ENCODE measurements at regions not wholly inside any gene's neighbourhood (a gene's known extent, or its start where the extent isn't known, plus 50 kb on each side); places are given as distances from the start of the nearest gene placed in this dataset.

DNA sequence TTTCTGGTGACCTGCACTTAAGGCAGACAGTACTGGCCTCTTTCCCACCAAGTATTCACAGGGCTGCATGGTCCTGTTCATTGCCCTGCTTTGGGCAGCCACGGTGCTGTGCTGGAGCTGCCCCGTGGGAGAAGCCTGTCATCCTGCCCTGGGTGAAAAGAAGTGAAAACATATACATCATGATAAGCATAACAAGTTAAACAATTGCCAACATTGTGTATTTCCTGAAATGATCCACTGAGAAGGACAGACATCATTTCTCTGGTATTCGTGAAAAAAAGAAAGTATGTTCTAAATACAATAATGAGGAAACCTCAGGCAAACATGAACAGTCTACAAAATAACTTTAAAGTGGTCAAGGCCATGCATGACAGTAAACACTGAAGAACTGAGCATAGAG, 393.1 kb downstream of the TMEM135 start:
- ChIA-PET POLR2A (no interaction called here), CTCF (interaction anchor here (1.1 to 7.7 kb wide), 2 partner anchors 10 to 33 kb away, joined by 3 to 76 read pairs; no protein-coding TSS in a partner anchor)
- no peak for DNase-seq (ENCODE audit: low read depth, low spot score)
- no peak overlapping the region for H3K4me3 ChIP-seq (ENCODE audit: low read depth, low read length)
- TF ChIP-seq, protein P1, sequence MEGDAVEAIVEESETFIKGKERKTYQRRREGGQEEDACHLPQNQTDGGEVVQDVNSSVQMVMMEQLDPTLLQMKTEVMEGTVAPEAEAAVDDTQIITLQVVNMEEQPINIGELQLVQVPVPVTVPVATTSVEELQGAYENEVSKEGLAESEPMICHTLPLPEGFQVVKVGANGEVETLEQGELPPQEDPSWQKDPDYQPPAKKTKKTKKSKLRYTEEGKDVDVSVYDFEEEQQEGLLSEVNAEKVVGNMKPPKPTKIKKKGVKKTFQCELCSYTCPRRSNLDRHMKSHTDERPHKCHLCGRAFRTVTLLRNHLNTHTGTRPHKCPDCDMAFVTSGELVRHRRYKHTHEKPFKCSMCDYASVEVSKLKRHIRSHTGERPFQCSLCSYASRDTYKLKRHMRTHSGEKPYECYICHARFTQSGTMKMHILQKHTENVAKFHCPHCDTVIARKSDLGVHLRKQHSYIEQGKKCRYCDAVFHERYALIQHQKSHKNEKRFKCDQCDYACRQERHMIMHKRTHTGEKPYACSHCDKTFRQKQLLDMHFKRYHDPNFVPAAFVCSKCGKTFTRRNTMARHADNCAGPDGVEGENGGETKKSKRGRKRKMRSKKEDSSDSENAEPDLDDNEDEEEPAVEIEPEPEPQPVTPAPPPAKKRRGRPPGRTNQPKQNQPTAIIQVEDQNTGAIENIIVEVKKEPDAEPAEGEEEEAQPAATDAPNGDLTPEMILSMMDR (IDR thresholded peaks at IDR 0.05; ENCODE audit: insufficient read depth, low read length, missing control alignments): no peak

DNA sequence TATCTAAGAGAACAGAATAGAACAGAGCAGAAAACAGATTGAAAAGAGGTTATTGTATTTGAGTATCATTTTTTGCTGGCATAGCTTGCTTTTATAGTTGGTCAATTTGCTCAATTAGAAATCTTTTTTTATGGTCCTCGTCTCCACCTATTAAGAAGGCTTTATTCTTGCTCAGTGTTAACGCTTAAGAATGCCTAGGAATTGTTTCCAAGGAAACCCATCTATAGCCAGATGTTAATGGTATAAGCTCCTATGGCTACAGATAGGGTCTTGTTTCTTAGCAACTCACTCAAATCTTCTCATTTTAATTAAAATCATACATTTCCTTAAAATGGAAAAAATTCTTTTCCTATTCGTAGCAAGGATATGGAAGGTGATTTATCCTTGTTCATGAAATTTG, 392.3 kb downstream of the TMEM135 start:
- CTCF ChIA-PET: interaction anchor here (1.4 kb wide), 1 partner anchor 9 kb away, joined by 6 read pairs; no protein-coding TSS in a partner anchor
- POLR2A ChIA-PET: no interaction called here
- no peak for DNase-seq (ENCODE audit: low read depth, low spot score)
- TF ChIP-seq, protein P1 (IDR thresholded peaks at IDR 0.05; ENCODE audit: insufficient read depth, low read length, missing control alignments): no peak
- no peak overlapping the region for H3K4me3 ChIP-seq (ENCODE audit: low read depth, low read length)

DNA sequence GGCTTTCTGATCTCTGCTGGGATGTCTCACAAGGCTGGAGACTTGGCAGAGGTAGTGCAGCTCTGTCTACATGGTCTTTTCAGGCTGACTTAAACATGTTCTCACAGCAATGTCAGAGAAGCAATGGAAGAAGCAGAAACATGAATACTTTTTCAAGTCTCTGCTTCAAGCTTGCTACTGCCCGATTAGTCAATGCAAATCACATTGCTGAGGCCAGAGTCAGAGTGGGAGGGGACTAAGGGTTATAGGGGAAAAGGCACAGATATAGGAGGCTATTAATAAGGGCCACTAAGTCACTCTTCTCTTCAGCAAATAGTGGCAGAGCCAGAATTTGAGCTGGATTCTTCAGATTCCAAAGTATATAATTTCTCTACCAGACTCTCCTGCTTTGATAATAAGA, 390.5 kb downstream of the TMEM135 start:
- no peak for DNase-seq (ENCODE audit: low read depth, low spot score)
- ChIA-PET POLR2A (interaction anchor here (0.7 kb wide), 1 partner anchor 9 kb away, joined by 3 read pairs; no protein-coding TSS in a partner anchor), CTCF (interaction anchor here (1.0 to 1.2 kb wide), 4 partner anchors 11 to 489 kb away, joined by 3 to 4 read pairs (median 3); no protein-coding TSS in a partner anchor)
- H3K4me3 ChIP-seq (ENCODE audit: low read depth, low read length): no peak overlapping the region
- TF ChIP-seq, protein P1 (IDR thresholded peaks at IDR 0.05; ENCODE audit: insufficient read depth, low read length, missing control alignments): no peak

DNA sequence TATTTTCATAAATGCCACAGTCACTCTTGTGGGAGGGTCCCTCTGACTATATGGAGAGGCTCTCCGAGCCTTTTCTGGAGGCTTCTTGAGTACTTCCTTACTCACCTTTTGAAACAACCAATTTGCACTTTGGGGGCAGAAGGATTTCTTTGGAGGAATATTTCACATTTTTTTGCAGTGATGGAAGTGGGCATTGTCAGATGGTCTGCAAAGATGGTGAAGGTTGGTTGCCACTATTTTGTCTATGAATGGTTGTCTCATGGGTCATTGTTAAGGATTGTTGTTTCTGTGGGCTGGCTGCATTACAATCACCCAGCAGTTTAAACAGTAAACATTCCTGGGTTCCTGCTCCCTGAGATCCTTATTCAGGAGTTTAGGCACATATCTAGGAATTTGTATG, 388.2 kb downstream of the TMEM135 start:
- CTCF ChIA-PET: no interaction called here
- H3K4me3 ChIP-seq (ENCODE audit: low read depth, low read length): no peak overlapping the region
- no peak for DNase-seq (ENCODE audit: low read depth, low spot score)
- POLR2A ChIA-PET: no interaction called here
- TF ChIP-seq, protein P1 (IDR thresholded peaks at IDR 0.05; ENCODE audit: insufficient read depth, low read length, missing control alignments): no peak

DNA sequence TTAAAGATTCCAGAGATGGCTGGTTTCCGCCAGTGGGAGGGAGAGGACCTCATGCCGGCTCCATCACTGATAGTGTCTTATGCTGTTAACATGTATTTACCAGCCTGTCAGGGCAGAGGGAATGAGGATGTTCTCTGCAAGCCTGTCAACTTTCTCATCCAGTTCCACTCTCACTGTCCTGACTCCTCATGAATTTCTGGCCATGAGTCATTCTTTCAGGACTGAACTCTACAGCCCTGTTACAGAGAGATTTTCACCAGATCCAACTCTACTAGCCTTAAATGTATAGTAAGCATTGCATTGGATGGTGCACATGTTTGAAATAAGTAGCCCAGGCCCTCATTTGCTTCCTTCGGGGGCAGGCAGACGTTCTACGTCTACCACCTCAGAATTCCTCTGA, 387.7 kb downstream of the TMEM135 start:
- H3K4me3 ChIP-seq (ENCODE audit: low read depth, low read length): no peak overlapping the region
- DNase-seq (ENCODE audit: low read depth, low spot score): no peak
- TF ChIP-seq, protein P1 (IDR thresholded peaks at IDR 0.05; ENCODE audit: insufficient read depth, low read length, missing control alignments): no peak
- ChIA-PET POLR2A (no interaction called here), CTCF (interaction anchor here (9.2 kb wide), 2 partner anchors 9 to 71 kb away, joined by 76 to 175 read pairs; no protein-coding TSS in a partner anchor)

- H3K4me3 ChIP-seq (ENCODE audit: low read depth, low read length): no peak overlapping the region
- TF ChIP-seq, protein P1 (IDR thresholded peaks at IDR 0.05; ENCODE audit: insufficient read depth, low read length, missing control alignments): no peak
- ChIA-PET CTCF (interaction anchor here (0.6 to 9.2 kb wide), 10 partner anchors 11 to 553 kb away, joined by 3 to 175 read pairs (median 23); no protein-coding TSS in a partner anchor), POLR2A (interaction anchor here (1.1 kb wide), 1 partner anchor 22 kb away, joined by 3 read pairs; no protein-coding TSS in a partner anchor)
- no peak for DNase-seq (ENCODE audit: low read depth, low spot score)
These were observed 385.4 kb downstream of the TMEM135 start for GRCh38 chr11:87423161-87423560.

All from AG04449 (cell line).